Left ventricle myocardium inferior (tissue), 1 donor: ENCODE measurements at regions not wholly inside any gene's neighbourhood (a gene's known extent, or its start where the extent isn't known, plus 50 kb on each side); places are given as distances from the start of the nearest gene placed in this dataset.

Source experiments
- DNase-seq: peaks from one replicate; pipeline ENCODE4 v3.0.0-alpha.2; 2020
- H3K27ac ChIP-seq: fragments of 200-600 bp; replicated peaks from 2 replicates; pipeline ENCODE4 v1.8.0; 2021
- H3K27me3 ChIP-seq: fragments of 200-600 bp; 2 replicates; pipeline ENCODE4 v1.8.0; 2021; ENCODE audit warnings: low read depth
- H3K36me3 ChIP-seq: fragments of 200-600 bp; 2 replicates; pipeline ENCODE4 v1.8.0; 2021
- H3K4me1 ChIP-seq: fragments of 200-600 bp; 2 replicates; pipeline ENCODE4 v1.8.0; 2021
- H3K4me3 ChIP-seq: fragments of 200-600 bp; 2 replicates; pipeline ENCODE4 v1.8.0; 2021; ENCODE audit warnings: mild to moderate bottlenecking, moderate library complexity
- H3K9me3 ChIP-seq: fragments of 200-600 bp; replicated peaks from 2 replicates; pipeline ENCODE4 v1.8.0; 2021
- CTCF ChIP-seq: fragments of 200-600 bp; IDR thresholded peaks from 2 replicates; pipeline ENCODE4 v1.8.0; 2021; ENCODE audit warnings: antibody characterized with exemption, mild to moderate bottlenecking, borderline replicate concordance
- intact Hi-C: fragments of 100-400 bp; cut with micrococcal nuclease; formaldehyde crosslinking; loops from one replicate; pipeline ENCODE4 v1.11.0; 2022
- donor health status: DM: no; HTN: yes; CAD: no; lungs with severe emphysema.

GRCh38 chr10:58955615-58956014, 220.8 kb upstream of the PHYHIPL start:
- Histone ChIP-seq H3K27me3 (no peaks in the 10 kb centered on the region), H3K36me3 (no peaks in the 10 kb centered on the region), H3K4me1 (no peaks in the 10 kb centered on the region), H3K4me3 (no peak overlapping the region), H3K9me3 (no peaks in the 10 kb centered on the region), H3K27ac (no peak overlapping the region)
- intact Hi-C loops = no loop called here
- TF ChIP-seq CTCF = no peak
- DNase-seq = no peak

GRCh38 chr10:58956926-58957325, 219.5 kb upstream of the PHYHIPL start:
- intact Hi-C loops = no loop called here
- H3K9me3 ChIP-seq = no peaks in the 10 kb centered on the region
- no peak overlapping the region for H3K27ac ChIP-seq
- TF ChIP-seq CTCF = no peak
- no peaks in the 10 kb centered on the region for H3K27me3 ChIP-seq
- no peak overlapping the region for H3K4me3 ChIP-seq
- DNase-seq = no peak
- H3K36me3 ChIP-seq = no peaks in the 10 kb centered on the region
- H3K4me1 ChIP-seq = no peaks in the 10 kb centered on the region

- Histone ChIP-seq H3K36me3 (no peaks in the 10 kb centered on the region), H3K27me3 (no peaks in the 10 kb centered on the region), H3K27ac (no peak overlapping the region), H3K4me3 (no peak overlapping the region), H3K9me3 (no peaks in the 10 kb centered on the region), H3K4me1 (no peaks in the 10 kb centered on the region)
- intact Hi-C loops = no loop called here
- no peak for DNase-seq
- TF ChIP-seq CTCF = no peak
Measured at GRCh38 chr10:58957517-58957916, 218.9 kb upstream of the PHYHIPL start.

GRCh38 chr10:58963101-58963534, 213.3 kb upstream of the PHYHIPL start:
- intact Hi-C loops = no loop called here

GRCh38 chr10:58963723-58964124, 212.7 kb upstream of the PHYHIPL start:
- intact Hi-C loops = no loop called here
- no peak for DNase-seq
- H3K27ac ChIP-seq = no peak overlapping the region
- no peaks in the 10 kb centered on the region for H3K4me1 ChIP-seq
- H3K9me3 ChIP-seq = no peaks in the 10 kb centered on the region
- no peak overlapping the region for H3K4me3 ChIP-seq
- no peaks in the 10 kb centered on the region for H3K36me3 ChIP-seq
- no peak for TF ChIP-seq CTCF
- no peaks in the 10 kb centered on the region for H3K27me3 ChIP-seq

More at GRCh38 chr10:58963101-58963534, 213.3 kb upstream of the PHYHIPL start:
- Histone ChIP-seq H3K27me3 (no peaks in the 10 kb centered on the region), H3K4me1 (no peaks in the 10 kb centered on the region), H3K9me3 (no peaks in the 10 kb centered on the region), H3K36me3 (no peaks in the 10 kb centered on the region), H3K27ac (no peak overlapping the region), H3K4me3 (no peak overlapping the region)
- no peak for DNase-seq
- no peak for TF ChIP-seq CTCF

- intact Hi-C loops = no loop called here
Measured at GRCh38 chr10:58965855-58966254, 210.6 kb upstream of the PHYHIPL start.

More at GRCh38 chr10:58965855-58966254, 210.6 kb upstream of the PHYHIPL start:
- no peak for DNase-seq
- Histone ChIP-seq H3K36me3 (no peaks in the 10 kb centered on the region), H3K27me3 (no peaks in the 10 kb centered on the region), H3K27ac (no peak overlapping the region), H3K9me3 (no peaks in the 10 kb centered on the region), H3K4me3 (no peak overlapping the region), H3K4me1 (no peaks in the 10 kb centered on the region)
- TF ChIP-seq CTCF = no peak
